ENCODE measurements at regions not wholly inside any gene's neighbourhood (a gene's known extent, or its start where the extent isn't known, plus 50 kb on each side); places are given as distances from the start of the nearest gene placed in this dataset.
"Not testable (repeated sequence)": the region's sequence is repeated elsewhere in the genome, so short reads cannot be mapped to it uniquely, and the experiment has no call there.

DNA sequence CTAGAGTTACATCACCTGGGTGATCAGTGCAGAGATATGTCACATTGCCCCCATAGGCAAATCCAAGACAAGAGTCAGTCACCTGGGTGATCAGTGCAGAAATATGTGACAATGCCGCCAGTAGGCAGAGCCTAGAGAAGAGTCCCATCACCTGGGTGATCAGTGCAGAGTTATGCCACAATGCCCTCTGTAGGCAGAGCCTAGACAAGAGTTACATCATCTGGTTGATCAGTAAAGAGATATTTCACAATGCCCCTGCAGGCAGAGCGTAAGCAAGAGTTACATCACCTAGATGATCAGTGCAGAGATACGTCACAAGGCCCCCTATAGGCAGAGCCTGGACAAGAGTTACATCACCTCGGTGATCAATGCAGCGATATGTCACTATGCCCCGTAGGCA lies 63.3 kb upstream of the FRG2B start:
- H3K27ac Mint-ChIP-seq; H3K36me3 Mint-ChIP-seq; ATAC-seq (ENCODE audit: low read depth); H3K4me3 Mint-ChIP-seq; H3K4me1 Mint-ChIP-seq; DNase-seq (ENCODE audit: low spot score in 2 of 2); H3K9me3 Mint-ChIP-seq; H3K27me3 Mint-ChIP-seq: not testable (repeated sequence)

DNA sequence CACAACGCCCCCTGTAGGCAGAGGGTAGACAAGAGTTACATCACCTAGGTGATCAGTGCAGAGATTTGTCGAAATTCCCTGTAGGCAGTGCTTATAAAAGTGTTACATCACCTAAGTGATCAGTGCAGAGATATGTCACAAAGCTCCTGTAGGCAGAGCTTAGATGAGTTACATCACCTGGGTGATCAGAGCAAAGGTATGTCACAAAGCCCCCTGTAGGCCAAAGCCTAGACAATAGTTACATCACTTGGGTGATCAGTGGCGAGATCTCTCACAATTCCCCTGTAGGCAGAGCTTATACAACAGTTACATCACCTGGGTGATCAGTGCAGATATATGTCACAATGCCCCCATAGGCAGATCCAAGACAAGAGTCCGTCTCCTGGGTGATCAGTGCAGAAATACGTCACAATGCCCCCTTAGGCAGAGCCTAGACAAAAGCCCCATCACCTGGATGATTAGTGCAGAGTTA lies 61.9 kb upstream of the FRG2B start:
- not testable (repeated sequence) for H3K4me1 Mint-ChIP-seq; ATAC-seq (ENCODE audit: low read depth); DNase-seq (ENCODE audit: low spot score in 2 of 2); H3K36me3 Mint-ChIP-seq; H3K27ac Mint-ChIP-seq; H3K4me3 Mint-ChIP-seq; H3K27me3 Mint-ChIP-seq; H3K9me3 Mint-ChIP-seq

DNA sequence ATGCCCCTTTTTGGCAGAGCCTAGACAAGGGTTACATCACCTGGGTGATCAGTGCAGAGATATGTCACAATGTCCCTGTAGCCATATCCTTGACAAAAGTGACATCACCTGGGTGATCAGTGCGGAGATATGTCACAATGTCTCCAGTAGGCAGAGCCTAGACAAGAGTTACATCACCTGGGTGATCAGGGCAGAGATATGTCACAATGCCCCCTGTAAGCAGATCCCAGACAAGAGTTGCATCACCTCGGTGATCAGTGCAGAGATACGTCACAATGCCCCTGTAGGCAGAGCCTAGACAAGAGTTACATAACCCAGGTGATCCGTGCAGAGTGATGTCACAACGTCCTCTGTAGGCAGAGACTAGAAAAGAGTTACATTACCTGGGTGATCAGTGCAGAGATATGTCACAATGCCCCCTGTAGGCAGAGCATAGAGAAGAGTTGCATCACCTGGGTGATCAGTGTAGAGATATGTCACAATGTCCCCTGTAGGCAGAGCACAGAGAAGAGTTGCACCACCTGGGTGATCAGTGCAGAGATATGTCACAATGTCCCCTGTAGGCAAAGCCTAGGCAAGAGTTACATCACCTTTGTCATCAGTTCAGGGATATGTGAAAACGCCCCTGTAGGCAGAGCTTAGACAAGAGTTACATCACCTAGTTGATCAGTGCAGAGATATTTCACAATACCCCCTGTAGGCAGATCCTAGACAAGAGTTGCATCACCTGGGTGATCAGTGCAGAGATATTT lies 61.3 kb upstream of the FRG2B start:
- not testable (repeated sequence) for H3K36me3 Mint-ChIP-seq; H3K27ac Mint-ChIP-seq; H3K4me3 Mint-ChIP-seq; ATAC-seq (ENCODE audit: low read depth); H3K27me3 Mint-ChIP-seq; H3K9me3 Mint-ChIP-seq; H3K4me1 Mint-ChIP-seq
- DNase-seq (ENCODE audit: low spot score in 2 of 2), result peak in 1 of 2 donors; percentile 2

DNA sequence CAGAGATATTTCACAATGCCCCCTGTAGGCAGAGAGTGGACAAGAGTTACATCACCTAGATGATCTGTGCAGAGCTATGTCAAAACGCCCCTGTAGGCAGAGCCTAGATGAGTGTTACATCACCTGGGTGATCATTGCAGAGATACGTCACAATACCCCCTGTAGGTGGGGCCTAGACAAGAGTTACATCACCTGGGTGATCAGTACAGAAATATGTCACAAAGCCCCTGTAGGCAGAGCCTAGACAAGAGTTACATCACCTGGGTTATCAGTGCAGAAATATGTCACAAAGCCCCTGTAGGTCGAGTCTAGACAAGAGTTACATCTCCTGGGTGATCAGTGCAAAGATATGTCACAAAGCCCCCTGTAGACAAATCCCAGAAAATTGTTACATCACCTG lies 60.4 kb upstream of the FRG2B start:
- not testable (repeated sequence) for H3K4me1 Mint-ChIP-seq; H3K27me3 Mint-ChIP-seq; H3K27ac Mint-ChIP-seq; H3K4me3 Mint-ChIP-seq; DNase-seq (ENCODE audit: low spot score in 2 of 2); H3K9me3 Mint-ChIP-seq; H3K36me3 Mint-ChIP-seq; ATAC-seq (ENCODE audit: low read depth)
